B cell (primary cell): ENCODE measurements at regions not wholly inside any gene's neighbourhood (a gene's known extent, or its start where the extent isn't known, plus 50 kb on each side); places are given as distances from the start of the nearest gene placed in this dataset.

Source experiments
- EZH2 ChIP-seq: IDR thresholded peaks from 2 replicates; pipeline ENCODE4 v1.6.1; 2012; ENCODE audit warnings: borderline replicate concordance, low read depth, mild to moderate bottlenecking, moderate library complexity, low read length; ENCODE audit not compliant: insufficient read depth, poor library complexity, severe bottlenecking
- TF ChIP-seq, protein P1 (sequence below): fragments of 200-600 bp; IDR thresholded peaks from one replicate; pipeline ENCODE4 v1.8.0; 2022; ENCODE audit warnings: antibody characterized with exemption, mild to moderate bottlenecking

- TF ChIP-seq EZH2: no peak
- TF ChIP-seq, protein P1, sequence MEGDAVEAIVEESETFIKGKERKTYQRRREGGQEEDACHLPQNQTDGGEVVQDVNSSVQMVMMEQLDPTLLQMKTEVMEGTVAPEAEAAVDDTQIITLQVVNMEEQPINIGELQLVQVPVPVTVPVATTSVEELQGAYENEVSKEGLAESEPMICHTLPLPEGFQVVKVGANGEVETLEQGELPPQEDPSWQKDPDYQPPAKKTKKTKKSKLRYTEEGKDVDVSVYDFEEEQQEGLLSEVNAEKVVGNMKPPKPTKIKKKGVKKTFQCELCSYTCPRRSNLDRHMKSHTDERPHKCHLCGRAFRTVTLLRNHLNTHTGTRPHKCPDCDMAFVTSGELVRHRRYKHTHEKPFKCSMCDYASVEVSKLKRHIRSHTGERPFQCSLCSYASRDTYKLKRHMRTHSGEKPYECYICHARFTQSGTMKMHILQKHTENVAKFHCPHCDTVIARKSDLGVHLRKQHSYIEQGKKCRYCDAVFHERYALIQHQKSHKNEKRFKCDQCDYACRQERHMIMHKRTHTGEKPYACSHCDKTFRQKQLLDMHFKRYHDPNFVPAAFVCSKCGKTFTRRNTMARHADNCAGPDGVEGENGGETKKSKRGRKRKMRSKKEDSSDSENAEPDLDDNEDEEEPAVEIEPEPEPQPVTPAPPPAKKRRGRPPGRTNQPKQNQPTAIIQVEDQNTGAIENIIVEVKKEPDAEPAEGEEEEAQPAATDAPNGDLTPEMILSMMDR: no peak
Observed at GRCh38 chr12:88820012-88820411, 239.7 kb upstream of the KITLG start.
